Ishikawa (cell line): ENCODE measurements at regions not wholly inside any gene's neighbourhood (a gene's known extent, or its start where the extent isn't known, plus 50 kb on each side); places are given as distances from the start of the nearest gene placed in this dataset.

Experiments
- CEBPB ChIP-seq: IDR thresholded peaks from 2 replicates; pipeline ENCODE4 v1.6.1; 2012
- CREB1 ChIP-seq: IDR thresholded peaks from 2 replicates; pipeline ENCODE4 v1.6.1; 2012; ENCODE audit warnings: low read depth
- EGR1 ChIP-seq: IDR thresholded peaks from 2 replicates; pipeline ENCODE4 v1.6.1; 2012
- EP300 ChIP-seq: IDR thresholded peaks from 2 replicates; pipeline ENCODE4 v1.6.1; 2012; ENCODE audit warnings: borderline replicate concordance
- FOXM1 ChIP-seq: IDR thresholded peaks from 2 replicates; pipeline ENCODE4 v1.6.1; 2012; ENCODE audit warnings: low read depth, borderline replicate concordance
- MAX ChIP-seq: IDR thresholded peaks from 2 replicates; pipeline ENCODE4 v1.6.1; 2012
- NFIC ChIP-seq: IDR thresholded peaks from 2 replicates; pipeline ENCODE4 v1.6.1; 2012
- RAD21 ChIP-seq: IDR thresholded peaks from 2 replicates; pipeline ENCODE4 v1.6.1; 2012; ENCODE audit warnings: low read depth
- REST ChIP-seq: IDR thresholded peaks from 2 replicates; pipeline ENCODE4 v1.6.1; 2012; ENCODE audit warnings: low read depth, mild to moderate bottlenecking
- TAF1 ChIP-seq: IDR thresholded peaks from 2 replicates; pipeline ENCODE4 v1.6.1; 2012; ENCODE audit warnings: low read depth, mild to moderate bottlenecking
- TCF12 ChIP-seq: IDR thresholded peaks from 2 replicates; pipeline ENCODE4 v1.6.1; 2012; ENCODE audit warnings: low read depth
- TEAD4 ChIP-seq: IDR thresholded peaks from 2 replicates; pipeline ENCODE4 v1.6.1; 2012
- USF1 ChIP-seq: IDR thresholded peaks from 2 replicates; pipeline ENCODE4 v1.6.1; 2012
- YY1 ChIP-seq: IDR thresholded peaks from 2 replicates; pipeline ENCODE4 v1.6.1; 2012; ENCODE audit warnings: low read depth
- ZBTB7A ChIP-seq: IDR thresholded peaks from 2 replicates; pipeline ENCODE4 v1.6.1; 2012; ENCODE audit warnings: low read depth

GRCh38 chr1:96367791-96368190 lies 353.8 kb upstream of the PTBP2 start:
- no peak for TF ChIP-seq USF1

GRCh38 chr1:96370757-96371156 lies 350.8 kb upstream of the PTBP2 start:
- TF ChIP-seq NFIC (no peak), EGR1 (no peak), YY1 (no peak), REST (no peak), ZBTB7A (no peak)

- TF ChIP-seq USF1 (no peak), ZBTB7A (no peak), EGR1 (no peak), YY1 (no peak), CEBPB (no peak), NFIC (no peak), CREB1 (no peak), TAF1 (no peak), TEAD4 (no peak), FOXM1 (no peak), TCF12 (no peak)
These were observed 348.7 kb upstream of the PTBP2 start for GRCh38 chr1:96372881-96373280.

GRCh38 chr1:96374076-96374762 lies 347.4 kb upstream of the PTBP2 start:
- TF ChIP-seq TAF1 (no peak), MAX (no peak)

GRCh38 chr1:96376846-96377245 lies 344.7 kb upstream of the PTBP2 start:
- TF ChIP-seq TAF1 (no peak), TEAD4 (no peak), YY1 (no peak), EP300 (no peak), NFIC (no peak), USF1 (no peak), CEBPB (no peak), RAD21 (no peak), TCF12 (no peak), REST (no peak), FOXM1 (no peak), ZBTB7A (no peak)

GRCh38 chr1:96384611-96385010 lies 337.0 kb upstream of the PTBP2 start:
- TF ChIP-seq TCF12 (no peak), REST (no peak), USF1 (no peak), FOXM1 (no peak), NFIC (no peak), CEBPB (no peak), RAD21 (no peak), CREB1 (no peak), EP300 (no peak), YY1 (no peak), ZBTB7A (no peak), EGR1 (no peak), TAF1 (no peak), MAX (no peak), TEAD4 (no peak)
